ENCODE measurements at regions not wholly inside any gene's neighbourhood (a gene's known extent, or its start where the extent isn't known, plus 50 kb on each side); places are given as distances from the start of the nearest gene placed in this dataset.

DNA sequence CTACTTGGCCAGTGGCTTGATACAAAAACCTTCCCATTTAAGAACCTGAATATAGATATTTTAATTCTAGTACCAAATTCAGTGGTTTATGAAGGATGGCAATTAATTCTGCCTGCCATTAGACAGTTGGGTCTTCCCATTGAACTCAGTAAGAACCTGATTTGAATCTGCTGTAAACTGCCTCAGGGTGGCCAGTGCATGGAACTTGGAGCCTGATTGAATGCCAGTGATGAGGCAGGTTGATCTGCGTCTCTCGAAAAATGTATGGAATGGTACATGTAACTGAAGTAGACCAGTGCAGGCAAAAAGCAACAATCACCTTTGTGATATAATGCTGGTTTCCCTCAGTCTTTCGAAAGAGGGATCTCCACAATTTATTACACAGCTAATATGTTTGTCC is 421.4 kb downstream of the TMA16 start:
- Histone ChIP-seq H4K91ac (replicated peaks; ENCODE audit: insufficient read length, low read length) (no peak overlapping the region), H2BK120ac (replicated peaks; ENCODE audit: low read depth, low read length) (no peak overlapping the region), H3K27me3 (replicated peaks in 1 of 4; ENCODE audit: control insufficient read depth in 3 of 4, extremely low read depth in 1 of 4, insufficient read depth in 3 of 4, low read length in 3 of 4) (no peaks in the 10 kb centered on the region), H2BK20ac (ENCODE audit: low read length) (no peak overlapping the region), H3K4ac (replicated peaks; ENCODE audit: insufficient read length, low read depth, low read length) (no peak overlapping the region), H2AK5ac (ENCODE audit: low read depth, low read length) (no peak overlapping the region), H2BK12ac (ENCODE audit: low read depth, low read length) (no peak overlapping the region), H3K56ac (replicated peaks; ENCODE audit: insufficient read length, low read depth, low read length) (no peak overlapping the region), H3K27ac (ENCODE audit: low read depth, low read length) (no peak overlapping the region), H3K4me1 (replicated peaks in 1 of 4; ENCODE audit: control insufficient read depth in 3 of 4, insufficient read depth in 4 of 4, low read length in 3 of 4) (peaks cover 0 to 5% (median 2%) of the 10 kb centered on the region in 4 experiments; a peak in 3 of 7 replicates), H3K23me2 (ENCODE audit: low read depth, low read length) (no peaks in the 10 kb centered on the region), H3K9ac (replicated peaks in 1 of 4; ENCODE audit: extremely low read depth in 1 of 4, low read depth in 3 of 4, low read length in 3 of 4) (no peak overlapping the region), H3K14ac (ENCODE audit: insufficient read length) (no peak overlapping the region), H2BK15ac (ENCODE audit: low read length) (no peak overlapping the region), H4K20me1 (replicated peaks in 1 of 2; ENCODE audit: control insufficient read depth in 1 of 2, insufficient read depth in 2 of 2, low read length in 2 of 2) (no peaks in the 10 kb centered on the region), H3K18ac (ENCODE audit: extremely low read depth, low read length) (no peak overlapping the region), H3K4me2 (ENCODE audit: insufficient read depth in 1 of 2, low read depth in 2 of 2, low read length in 2 of 2) (no peak overlapping the region), H4K8ac (ENCODE audit: extremely low read depth, insufficient read depth, low read length) (no peak overlapping the region), H3K79me1 (ENCODE audit: low read depth, low read length) (no peaks in the 10 kb centered on the region), H3K23ac (ENCODE audit: insufficient read length) (no peak overlapping the region), H2AFZ (ENCODE audit: low read length) (no peak overlapping the region), H3K4me3 (ENCODE audit: extremely low read depth in 1 of 4, insufficient read depth in 2 of 4, low read depth in 3 of 4, low read length in 4 of 4) (no peak overlapping the region), H3K79me2 (ENCODE audit: control insufficient read depth in 1 of 2, insufficient read depth in 2 of 2, low read length in 2 of 2) (no peaks in the 10 kb centered on the region), H2BK5ac (ENCODE audit: low read depth, low read length) (no peak overlapping the region), H3K9me3 (ENCODE audit: insufficient read depth in 2 of 2, low read depth in 1 of 2, low read length in 1 of 2) (no peaks in the 10 kb centered on the region), H3K36me3 (ENCODE audit: control insufficient read depth in 2 of 4, insufficient read depth in 4 of 4, low read length in 3 of 4) (no peaks in the 10 kb centered on the region), H4K5ac (ENCODE audit: insufficient read length, low read depth, low read length) (no peak overlapping the region)
- DNase-seq (ENCODE audit: low read depth in 1 of 2, low spot score in 2 of 2) (no peak), FAIRE-seq (no peak)
- CTCF ChIA-PET (ENCODE audit: partially characterized antibody) = no interaction called here
- 88% methylated on average over 3 of the region's 3 CpGs; no CpG with 5 or more reads in 1 of the 2 experiments for WGBS, 2 experiments (ENCODE audit: extremely low coverage in 1 of 2, insufficient coverage in 1 of 2, insufficient read length in 1 of 2, insufficient replicate concordance in 2 of 2, low coverage in 1 of 2, low lambda C conversion rate in 2 of 2, missing lambda C conversion rate in 1 of 2)
- TF ChIP-seq SIRT6 (IDR thresholded peaks at IDR 0.05; ENCODE audit: low read length) (no peak), JUN (IDR thresholded peaks at IDR 0.05; ENCODE audit: low read depth, low read length) (no peak), POU5F1 (IDR thresholded peaks at IDR 0.05; ENCODE audit: low read depth, low read length) (no peak), FOSL1 (IDR thresholded peaks at IDR 0.05; ENCODE audit: insufficient read depth, low read depth, low read length) (no peak), NANOG (IDR thresholded peaks at IDR 0.05; ENCODE audit: insufficient read depth, low read depth, low read length, poor library complexity, severe bottlenecking) (no peak), SRF (IDR thresholded peaks at IDR 0.05; ENCODE audit: low read depth, low read length) (no peak)
- POLR2A ChIA-PET (ENCODE audit: partially characterized antibody) = no interaction called here

All from H1 (cell line).